ENCODE measurements at regions not wholly inside any gene's neighbourhood (a gene's known extent, or its start where the extent isn't known, plus 50 kb on each side); places are given as distances from the start of the nearest gene placed in this dataset.

DNA sequence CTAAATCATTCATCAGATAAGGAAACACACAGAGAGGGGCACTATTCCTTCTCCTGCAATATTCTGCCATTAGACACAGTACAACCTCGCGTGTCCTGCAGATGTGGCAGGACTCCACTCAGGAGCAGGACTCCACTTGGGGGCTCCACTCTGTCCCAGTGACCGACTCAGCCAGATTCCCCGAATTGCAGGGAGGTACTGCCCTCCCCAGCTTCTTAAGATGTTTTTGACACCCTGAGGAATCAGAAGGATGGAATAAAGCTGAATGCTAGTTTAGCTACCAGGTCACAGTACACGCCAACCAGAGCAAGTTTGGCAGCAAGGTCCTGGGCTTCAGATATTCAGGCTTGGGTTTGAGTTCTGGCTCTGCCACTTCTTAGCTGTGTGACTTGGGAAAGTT is 99.3 kb upstream of the USP47 start:
- TF ChIP-seq, protein P1, sequence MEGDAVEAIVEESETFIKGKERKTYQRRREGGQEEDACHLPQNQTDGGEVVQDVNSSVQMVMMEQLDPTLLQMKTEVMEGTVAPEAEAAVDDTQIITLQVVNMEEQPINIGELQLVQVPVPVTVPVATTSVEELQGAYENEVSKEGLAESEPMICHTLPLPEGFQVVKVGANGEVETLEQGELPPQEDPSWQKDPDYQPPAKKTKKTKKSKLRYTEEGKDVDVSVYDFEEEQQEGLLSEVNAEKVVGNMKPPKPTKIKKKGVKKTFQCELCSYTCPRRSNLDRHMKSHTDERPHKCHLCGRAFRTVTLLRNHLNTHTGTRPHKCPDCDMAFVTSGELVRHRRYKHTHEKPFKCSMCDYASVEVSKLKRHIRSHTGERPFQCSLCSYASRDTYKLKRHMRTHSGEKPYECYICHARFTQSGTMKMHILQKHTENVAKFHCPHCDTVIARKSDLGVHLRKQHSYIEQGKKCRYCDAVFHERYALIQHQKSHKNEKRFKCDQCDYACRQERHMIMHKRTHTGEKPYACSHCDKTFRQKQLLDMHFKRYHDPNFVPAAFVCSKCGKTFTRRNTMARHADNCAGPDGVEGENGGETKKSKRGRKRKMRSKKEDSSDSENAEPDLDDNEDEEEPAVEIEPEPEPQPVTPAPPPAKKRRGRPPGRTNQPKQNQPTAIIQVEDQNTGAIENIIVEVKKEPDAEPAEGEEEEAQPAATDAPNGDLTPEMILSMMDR (IDR thresholded peaks at IDR 0.05), result no peak
- no peak for TF ChIP-seq POLR2A (IDR thresholded peaks at IDR 0.05)

All from thyroid gland (tissue), 4 donors.